Smooth muscle cell (in vitro differentiated cells): ENCODE measurements at regions not wholly inside any gene's neighbourhood (a gene's known extent, or its start where the extent isn't known, plus 50 kb on each side); places are given as distances from the start of the nearest gene placed in this dataset.

Experiments
- DNase-seq: peaks from one replicate; lab custom pipeline; 2025; ENCODE audit not compliant: unreplicated experiment; lab: John Stamatoyannopoulos, UW
- H2AFZ ChIP-seq: fragments of 200-600 bp; sonication (generic); 2 replicates; pipeline ENCODE4 v1.6.0; 2016; ENCODE audit warnings: antibody characterized with exemption, low read depth, mild to moderate bottlenecking
- H3F3A ChIP-seq: fragments of 200-600 bp; sonication (generic); 2 replicates; pipeline ENCODE4 v1.6.0; 2017; ENCODE audit warnings: antibody characterized with exemption, low read depth
- H3K27ac ChIP-seq: fragments of 200-600 bp; sonication (generic); 2 replicates; pipeline ENCODE4 v1.5.1; 2016; ENCODE audit warnings: low read depth, mild to moderate bottlenecking
- H3K27me3 ChIP-seq: fragments of 200-600 bp; sonication (generic); 2 replicates; pipeline ENCODE4 v1.6.1; 2016; ENCODE audit warnings: low read depth, mild to moderate bottlenecking
- H3K36me3 ChIP-seq: fragments of 200-600 bp; sonication (generic); 2 replicates; pipeline ENCODE4 v1.5.1; 2016; ENCODE audit warnings: low read depth
- H3K4me1 ChIP-seq: fragments of 200-600 bp; sonication (generic); 2 replicates; pipeline ENCODE4 v1.5.1; 2016; ENCODE audit warnings: low read depth
- H3K4me2 ChIP-seq: fragments of 200-600 bp; sonication (generic); 2 replicates; pipeline ENCODE4 v1.6.0; 2016; ENCODE audit warnings: mild to moderate bottlenecking
- H3K4me3 ChIP-seq: fragments of 200-600 bp; sonication (generic); 2 replicates; pipeline ENCODE4 v1.5.1; 2016; ENCODE audit warnings: mild to moderate bottlenecking
- H3K79me2 ChIP-seq: fragments of 200-600 bp; sonication (generic); 2 replicates; pipeline ENCODE4 v1.6.0; 2016; ENCODE audit warnings: low read depth, mild to moderate bottlenecking
- H3K9ac ChIP-seq: fragments of 200-600 bp; sonication (generic); 2 replicates; pipeline ENCODE4 v1.6.0; 2016; ENCODE audit warnings: low read depth
- H3K9me3 ChIP-seq: fragments of 200-600 bp; sonication (generic); replicated peaks from 2 replicates; pipeline ENCODE4 v1.5.1; 2016; ENCODE audit warnings: low read depth
- H4K20me1 ChIP-seq: fragments of 200-600 bp; sonication (generic); 2 replicates; pipeline ENCODE4 v1.6.0; 2016; ENCODE audit warnings: low read depth
- CTCF ChIP-seq: fragments of 200-600 bp; sonication (generic); IDR thresholded peaks from 2 replicates; pipeline ENCODE4 v1.5.1; 2017; ENCODE audit warnings: borderline replicate concordance, mild to moderate bottlenecking, antibody characterized with exemption; ENCODE audit not compliant: insufficient read depth, poor library complexity, severe bottlenecking
- WGBS: methylation state at CpG from one replicate; pipeline ENCODE4 v1.1.7; 2016; ENCODE audit warnings: low lambda C conversion rate; 5-methylcytosine and 5-hydroxymethylcytosine counted together

- no peaks in the 10 kb centered on the region for H4K20me1 ChIP-seq
- H3K36me3 ChIP-seq = no peaks in the 10 kb centered on the region
- H3K27ac ChIP-seq = no peak overlapping the region
- DNase-seq = no peak
- no peaks in the 10 kb centered on the region for H3K27me3 ChIP-seq
- no peak overlapping the region for H3K4me3 ChIP-seq
- WGBS = 69% methylated on average over 3 of the region's 3 CpGs
- no peak overlapping the region for H3K9ac ChIP-seq
- no peak overlapping the region for H3K4me2 ChIP-seq
- no peaks in the 10 kb centered on the region for H3K4me1 ChIP-seq
- H3F3A ChIP-seq = no peaks in the 10 kb centered on the region
- no peak for TF ChIP-seq CTCF
- no peak overlapping the region for H2AFZ ChIP-seq
- H3K79me2 ChIP-seq = no peaks in the 10 kb centered on the region
- H3K9me3 ChIP-seq = no peaks in the 10 kb centered on the region
These were observed 77.0 kb upstream of the TSC22D1 start for GRCh38 chr13:44652962-44653660.

GRCh38 chr13:44652168-44652567, 76.0 kb upstream of the TSC22D1 start:
- WGBS = 96% methylated on average over 3 of the region's 3 CpGs
- Histone ChIP-seq H3K79me2 (no peaks in the 10 kb centered on the region), H3K4me1 (no peaks in the 10 kb centered on the region), H3K27ac (no peak overlapping the region), H4K20me1 (no peaks in the 10 kb centered on the region), H3K4me2 (no peak overlapping the region), H3K9ac (no peak overlapping the region), H3K9me3 (no peaks in the 10 kb centered on the region), H3F3A (no peaks in the 10 kb centered on the region), H3K27me3 (no peaks in the 10 kb centered on the region), H3K4me3 (no peak overlapping the region), H3K36me3 (no peaks in the 10 kb centered on the region), H2AFZ (no peak overlapping the region)
- DNase-seq = no peak
- no peak for TF ChIP-seq CTCF

- H3K4me1 ChIP-seq = no peaks in the 10 kb centered on the region
- H3K27ac ChIP-seq = no peak overlapping the region
- no peaks in the 10 kb centered on the region for H3K36me3 ChIP-seq
- H3F3A ChIP-seq = no peaks in the 10 kb centered on the region
- H3K9me3 ChIP-seq = no peaks in the 10 kb centered on the region
- no peak for TF ChIP-seq CTCF
- no peaks in the 10 kb centered on the region for H3K79me2 ChIP-seq
- no peak overlapping the region for H3K4me3 ChIP-seq
- no peaks in the 10 kb centered on the region for H4K20me1 ChIP-seq
- no peak overlapping the region for H3K4me2 ChIP-seq
- WGBS = 88% methylated on average over 3 of the region's 3 CpGs
- no peak overlapping the region for H3K9ac ChIP-seq
- no peak overlapping the region for H2AFZ ChIP-seq
- no peaks in the 10 kb centered on the region for H3K27me3 ChIP-seq
- DNase-seq = no peak
These were observed 75.6 kb upstream of the TSC22D1 start for GRCh38 chr13:44651724-44652123.

GRCh38 chr13:44651209-44651608, 75.1 kb upstream of the TSC22D1 start:
- TF ChIP-seq CTCF = no peak
- H3K4me1 ChIP-seq = no peaks in the 10 kb centered on the region

More at GRCh38 chr13:44651209-44651608, 75.1 kb upstream of the TSC22D1 start:
- Histone ChIP-seq H3K79me2 (no peaks in the 10 kb centered on the region), H3K9ac (no peak overlapping the region), H3K27me3 (no peaks in the 10 kb centered on the region), H3F3A (no peaks in the 10 kb centered on the region), H4K20me1 (no peaks in the 10 kb centered on the region), H2AFZ (no peak overlapping the region), H3K36me3 (no peaks in the 10 kb centered on the region), H3K4me3 (no peak overlapping the region), H3K4me2 (no peak overlapping the region), H3K9me3 (no peaks in the 10 kb centered on the region), H3K27ac (no peak overlapping the region)
- WGBS = 0% methylated on average over 2 of the region's 2 CpGs
- no peak for DNase-seq
